Left lung (tissue), 4 donors: ENCODE measurements at regions not wholly inside any gene's neighbourhood (a gene's known extent, or its start where the extent isn't known, plus 50 kb on each side); places are given as distances from the start of the nearest gene placed in this dataset.

Experiments used
- ATAC-seq: fragments of 200-7000 bp; cut with Tn5 transposase; one replicate; pipeline ENCODE4 v1.9.1; 2020; ENCODE audit warnings: moderate library complexity
- DNase-seq, 4 donors: peaks; one replicate each; pipeline ENCODE4 v3.0.0-alpha.2; 2013 to 2020
- H3K27ac ChIP-seq, 2 donors: fragments of 200-600 bp; sonication (generic) in 1 of 2; one replicate each; pipeline versions ENCODE4 v1.5.0 to v1.8.0; 2020 to 2021
- H3K27me3 ChIP-seq, 2 donors: fragments of 200-600 bp; sonication (generic) in 1 of 2; one replicate each; pipeline versions ENCODE4 v1.5.0 to v1.8.0; 2020 to 2021
- H3K36me3 ChIP-seq, 2 donors: fragments of 200-600 bp; sonication (generic) in 1 of 2; one replicate each; pipeline versions ENCODE4 v1.5.0 to v1.8.0; 2020 to 2021
- H3K4me1 ChIP-seq, 2 donors: fragments of 200-600 bp; one replicate each; pipeline ENCODE4 v1.8.0; 2021
- H3K4me3 ChIP-seq, 2 donors: fragments of 200-600 bp; sonication (generic) in 1 of 2; one replicate each; pipeline versions ENCODE4 v1.5.0 to v1.8.0; 2020 to 2021; ENCODE audit warnings: mild to moderate bottlenecking in 1 of 2
- H3K9me3 ChIP-seq, 2 donors: fragments of 200-600 bp; sonication (generic) in 1 of 2; one replicate each; pipeline versions ENCODE4 v1.5.0 to v1.8.0; 2020 to 2021
- CTCF ChIP-seq, 2 donors: fragments of 200-600 bp; sonication (generic) in 1 of 2; IDR thresholded peaks; one replicate each; pipeline versions ENCODE4 v1.5.0 to v1.8.0; 2021; ENCODE audit warnings: antibody characterized with exemption in 2 of 2
- intact Hi-C, 2 donors: fragments of 100-400 bp; cut with DNase I; formaldehyde crosslinking; loops; one replicate each; pipeline versions ENCODE4 v1.11.2 to v1.14.2; 2022
- donor health status: DM: no; HTN: yes; CAD: no.
- donor health status: DM: no; HTN: no; CAD: no.

GRCh38 chr13:87878706-87879105 lies 207.5 kb downstream of the SLITRK5 start:
- intact Hi-C loops, result no loop called here
- ATAC-seq, result no peak
- H3K36me3 ChIP-seq, result no peaks in the 10 kb centered on the region
- H3K27ac ChIP-seq, result no peak overlapping the region
- TF ChIP-seq CTCF (IDR thresholded peaks at IDR 0.05), result no peak
- DNase-seq, result no peak
- H3K4me3 ChIP-seq, result no peak overlapping the region
- peaks cover 0 to 3% of the 10 kb centered on the region in 2 donors for H3K9me3 ChIP-seq
- H3K4me1 ChIP-seq, result no peaks in the 10 kb centered on the region
- no peaks in the 10 kb centered on the region for H3K27me3 ChIP-seq

- H3K27me3 ChIP-seq, result no peaks in the 10 kb centered on the region
- intact Hi-C loops, result no loop called here
- DNase-seq, result no peak
Measured at GRCh38 chr13:87884884-87885283, 213.7 kb downstream of the SLITRK5 start.

GRCh38 chr13:87887459-87888123 lies 216.4 kb downstream of the SLITRK5 start:
- no peak for DNase-seq
- TF ChIP-seq CTCF (IDR thresholded peaks at IDR 0.05), result no peak
- intact Hi-C loops, result no loop called here
- no peaks in the 10 kb centered on the region for H3K27me3 ChIP-seq
- H3K4me3 ChIP-seq, result no peak overlapping the region
- H3K9me3 ChIP-seq, result peaks cover 0 to 2% of the 10 kb centered on the region in 2 donors
- no peaks in the 10 kb centered on the region for H3K4me1 ChIP-seq
- H3K36me3 ChIP-seq, result no peaks in the 10 kb centered on the region
- ATAC-seq, result peak; percentile 85
- H3K27ac ChIP-seq, result no peak overlapping the region

More at GRCh38 chr13:87884884-87885283, 213.7 kb downstream of the SLITRK5 start:
- ATAC-seq, result peak; percentile 40
- Histone ChIP-seq H3K4me3 (no peak overlapping the region), H3K36me3 (no peaks in the 10 kb centered on the region), H3K9me3 (no peaks in the 10 kb centered on the region), H3K27ac (no peak overlapping the region), H3K4me1 (no peaks in the 10 kb centered on the region)
- no peak for TF ChIP-seq CTCF (IDR thresholded peaks at IDR 0.05)

- H3K9me3 ChIP-seq, result peaks cover 0 to 2% of the 10 kb centered on the region in 2 donors
- H3K4me1 ChIP-seq, result no peaks in the 10 kb centered on the region
- no peak for TF ChIP-seq CTCF (IDR thresholded peaks at IDR 0.05)
- no peak overlapping the region for H3K4me3 ChIP-seq
- ATAC-seq (peak; percentile 78), DNase-seq (peak in 1 of 4 donors; percentile 24)
- H3K27me3 ChIP-seq, result no peaks in the 10 kb centered on the region
- intact Hi-C loops, result no loop called here
- no peaks in the 10 kb centered on the region for H3K36me3 ChIP-seq
- no peak overlapping the region for H3K27ac ChIP-seq
Measured at GRCh38 chr13:87889254-87889653, 218.1 kb downstream of the SLITRK5 start.

- DNase-seq (no peak), ATAC-seq (no peak)
- H3K4me1 ChIP-seq, result no peaks in the 10 kb centered on the region
- H3K27me3 ChIP-seq, result no peaks in the 10 kb centered on the region
- peaks cover 0 to 2% of the 10 kb centered on the region in 2 donors for H3K9me3 ChIP-seq
- no peak overlapping the region for H3K4me3 ChIP-seq
- intact Hi-C loops, result no loop called here
- no peak for TF ChIP-seq CTCF (IDR thresholded peaks at IDR 0.05)
- H3K27ac ChIP-seq, result no peak overlapping the region
- H3K36me3 ChIP-seq, result no peaks in the 10 kb centered on the region
Measured at GRCh38 chr13:87893186-87893585, 222.0 kb downstream of the SLITRK5 start.
